SK-N-SH treated with all-trans-retinoic acid at 6 μM for 48 hours (cell line): ENCODE measurements at regions not wholly inside any gene's neighbourhood (a gene's known extent, or its start where the extent isn't known, plus 50 kb on each side); places are given as distances from the start of the nearest gene placed in this dataset.

Experiments used
- ATAC-seq: fragments of 200-7000 bp; cut with Tn5 transposase; 3 replicates; pipeline ENCODE4 v1.9.1; 2020; ENCODE audit warnings: mild to moderate bottlenecking, moderate library complexity
- ARNTL ChIP-seq: fragments of 450-650 bp; formaldehyde crosslinking; IDR thresholded peaks from 2 replicates; pipeline ENCODE4 v1.5.0; 2020; ENCODE audit warnings: low read depth, mild to moderate bottlenecking, moderate library complexity, borderline replicate concordance
- BACH2 ChIP-seq: fragments of 250-450 bp; sonication (Bioruptor Pico); IDR thresholded peaks from 2 replicates; pipeline ENCODE4 v1.9.0; 2021; ENCODE audit warnings: mild to moderate bottlenecking, borderline replicate concordance
- CSDC2 ChIP-seq: fragments of 250-450 bp; sonication (Bioruptor Pico); IDR thresholded peaks from 2 replicates; pipeline ENCODE4 v1.5.0; 2020; ENCODE audit warnings: mild to moderate bottlenecking, moderate library complexity
- ESRRG ChIP-seq: fragments of 250-450 bp; sonication (Bioruptor Pico); IDR thresholded peaks from 2 replicates; pipeline ENCODE4 v1.6.1; 2021; ENCODE audit warnings: mild to moderate bottlenecking
- GLIS3 ChIP-seq: fragments of 250-450 bp; sonication (Bioruptor Pico); IDR thresholded peaks from 2 replicates; pipeline ENCODE4 v1.5.0; 2020; ENCODE audit warnings: mild to moderate bottlenecking, moderate library complexity
- ISL1 ChIP-seq: fragments of 250-450 bp; sonication (Bioruptor Pico); IDR thresholded peaks from 2 replicates; pipeline ENCODE4 v2.1.2; 2022; ENCODE audit warnings: mild to moderate bottlenecking, moderate library complexity
- OSR1 ChIP-seq: fragments of 250-450 bp; sonication (Bioruptor Pico); IDR thresholded peaks from 2 replicates; pipeline ENCODE4 v1.8.0; 2022; ENCODE audit warnings: moderate library complexity, mild to moderate bottlenecking, inconsistent platforms
- PPARA ChIP-seq: fragments of 250-450 bp; sonication (Bioruptor Pico); IDR thresholded peaks from 2 replicates; pipeline ENCODE4 v1.5.0; 2020; ENCODE audit warnings: mild to moderate bottlenecking, borderline replicate concordance
- RARB ChIP-seq: fragments of 250-450 bp; sonication (Bioruptor Pico); IDR thresholded peaks from 2 replicates; pipeline ENCODE4 v1.8.0; 2021; ENCODE audit warnings: mild to moderate bottlenecking, moderate library complexity
- TOX ChIP-seq: fragments of 250-450 bp; sonication (Bioruptor Pico); IDR thresholded peaks from 2 replicates; pipeline ENCODE4 v1.8.0; 2021; ENCODE audit warnings: mild to moderate bottlenecking, moderate library complexity, borderline replicate concordance
- ZC3H10 ChIP-seq: fragments of 250-450 bp; sonication (Bioruptor Pico); IDR thresholded peaks from 2 replicates; pipeline ENCODE4 v1.5.1; 2021; ENCODE audit warnings: mild to moderate bottlenecking, moderate library complexity
- ZFP3 ChIP-seq: fragments of 250-450 bp; sonication (Bioruptor Pico); IDR thresholded peaks from 2 replicates; pipeline ENCODE4 v1.5.0; 2020; ENCODE audit warnings: mild to moderate bottlenecking, moderate library complexity
- ZFP30 ChIP-seq: fragments of 450-650 bp; formaldehyde crosslinking; IDR thresholded peaks from 2 replicates; pipeline ENCODE4 v1.5.0; 2022; ENCODE audit warnings: mild to moderate bottlenecking, moderate library complexity
- ZNF565 ChIP-seq: fragments of 450-650 bp; formaldehyde crosslinking; conservative IDR thresholded peaks from 2 replicates; pipeline ENCODE4 v1.5.0; 2020; ENCODE audit warnings: low read depth, mild to moderate bottlenecking, moderate library complexity
- ZNF70 ChIP-seq: fragments of 450-650 bp; formaldehyde crosslinking; IDR thresholded peaks from 2 replicates; pipeline ENCODE4 v1.5.0; 2020; ENCODE audit warnings: mild to moderate bottlenecking, moderate library complexity
- ZNF8 ChIP-seq: fragments of 450-650 bp; formaldehyde crosslinking; IDR thresholded peaks from 2 replicates; pipeline ENCODE4 v1.5.0; 2020; ENCODE audit warnings: mild to moderate bottlenecking, moderate library complexity
- TF ChIP-seq, protein P1 (sequence below): fragments of 250-450 bp; sonication (Bioruptor Pico); IDR thresholded peaks from 2 replicates; pipeline ENCODE4 v1.8.0; 2020; ENCODE audit warnings: mild to moderate bottlenecking, moderate library complexity, borderline replicate concordance
- TF ChIP-seq, protein P2 (sequence below): fragments of 250-450 bp; sonication (Bioruptor Pico); IDR thresholded peaks from 2 replicates; pipeline ENCODE4 v1.5.1; 2021; ENCODE audit warnings: mild to moderate bottlenecking, moderate library complexity
- TF ChIP-seq, protein P3 (sequence below): fragments of 250-450 bp; sonication (Bioruptor Pico); IDR thresholded peaks from 2 replicates; pipeline ENCODE4 v1.5.1; 2020; ENCODE audit warnings: low read depth, mild to moderate bottlenecking, moderate library complexity
- TF ChIP-seq, protein P4 (sequence below): fragments of 250-450 bp; sonication (Bioruptor Pico); IDR thresholded peaks from 2 replicates; pipeline ENCODE4 v1.5.0; 2020; ENCODE audit warnings: mild to moderate bottlenecking, moderate library complexity
- TF ChIP-seq, protein P5 (sequence below): fragments of 250-450 bp; sonication (Bioruptor Pico); IDR thresholded peaks from 2 replicates; pipeline ENCODE4 v1.8.0; 2021; ENCODE audit warnings: low read depth, mild to moderate bottlenecking, moderate library complexity, borderline replicate concordance

DNA sequence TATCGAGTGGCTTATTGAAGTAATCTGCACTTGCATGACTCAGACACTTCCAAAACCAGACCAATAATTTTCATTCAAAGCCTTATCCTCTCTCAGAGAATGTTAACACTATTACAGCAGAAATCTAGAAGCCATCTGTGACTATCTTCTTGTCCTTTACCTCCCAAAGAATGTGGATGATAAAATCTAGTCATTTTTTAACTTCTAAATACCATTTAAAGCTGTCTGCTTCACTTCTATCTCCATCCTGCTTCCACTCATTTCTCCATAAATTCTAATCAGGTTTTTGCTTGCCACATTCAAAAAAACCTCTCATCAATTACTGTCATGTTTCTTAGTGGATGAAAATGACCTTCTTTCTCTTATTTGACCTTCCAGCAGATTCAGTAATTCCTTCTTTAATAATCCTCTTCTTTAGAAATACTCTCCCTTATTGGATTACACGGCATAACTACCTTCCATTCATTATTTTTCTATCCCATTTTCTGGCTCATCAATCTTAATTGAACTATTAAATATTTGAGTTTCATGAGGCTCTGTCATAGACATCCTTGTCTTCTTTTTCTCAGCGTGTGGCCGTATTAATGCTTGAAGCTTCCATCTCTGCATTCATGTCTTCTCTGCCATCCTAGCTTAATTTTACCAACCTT is 1999.4 kb downstream of the MRPL39 start:
- TF ChIP-seq ZFP3 (CRISPR knock-in tag) (peak; percentile 65; the same call in 1 of the 2 replicates), TOX (no peak), GLIS3 (CRISPR knock-in tag) (peak; percentile 87), ZNF8 (no peak), ESRRG (CRISPR knock-in tag) (no peak), BACH2 (no peak), ISL1 (peak; percentile 97)
- TF ChIP-seq, protein P1, sequence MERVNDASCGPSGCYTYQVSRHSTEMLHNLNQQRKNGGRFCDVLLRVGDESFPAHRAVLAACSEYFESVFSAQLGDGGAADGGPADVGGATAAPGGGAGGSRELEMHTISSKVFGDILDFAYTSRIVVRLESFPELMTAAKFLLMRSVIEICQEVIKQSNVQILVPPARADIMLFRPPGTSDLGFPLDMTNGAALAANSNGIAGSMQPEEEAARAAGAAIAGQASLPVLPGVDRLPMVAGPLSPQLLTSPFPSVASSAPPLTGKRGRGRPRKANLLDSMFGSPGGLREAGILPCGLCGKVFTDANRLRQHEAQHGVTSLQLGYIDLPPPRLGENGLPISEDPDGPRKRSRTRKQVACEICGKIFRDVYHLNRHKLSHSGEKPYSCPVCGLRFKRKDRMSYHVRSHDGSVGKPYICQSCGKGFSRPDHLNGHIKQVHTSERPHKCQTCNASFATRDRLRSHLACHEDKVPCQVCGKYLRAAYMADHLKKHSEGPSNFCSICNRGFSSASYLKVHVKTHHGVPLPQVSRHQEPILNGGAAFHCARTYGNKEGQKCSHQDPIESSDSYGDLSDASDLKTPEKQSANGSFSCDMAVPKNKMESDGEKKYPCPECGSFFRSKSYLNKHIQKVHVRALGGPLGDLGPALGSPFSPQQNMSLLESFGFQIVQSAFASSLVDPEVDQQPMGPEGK, result peak; percentile 54; the same call in 1 of the 2 replicates
- TF ChIP-seq, protein P2, sequence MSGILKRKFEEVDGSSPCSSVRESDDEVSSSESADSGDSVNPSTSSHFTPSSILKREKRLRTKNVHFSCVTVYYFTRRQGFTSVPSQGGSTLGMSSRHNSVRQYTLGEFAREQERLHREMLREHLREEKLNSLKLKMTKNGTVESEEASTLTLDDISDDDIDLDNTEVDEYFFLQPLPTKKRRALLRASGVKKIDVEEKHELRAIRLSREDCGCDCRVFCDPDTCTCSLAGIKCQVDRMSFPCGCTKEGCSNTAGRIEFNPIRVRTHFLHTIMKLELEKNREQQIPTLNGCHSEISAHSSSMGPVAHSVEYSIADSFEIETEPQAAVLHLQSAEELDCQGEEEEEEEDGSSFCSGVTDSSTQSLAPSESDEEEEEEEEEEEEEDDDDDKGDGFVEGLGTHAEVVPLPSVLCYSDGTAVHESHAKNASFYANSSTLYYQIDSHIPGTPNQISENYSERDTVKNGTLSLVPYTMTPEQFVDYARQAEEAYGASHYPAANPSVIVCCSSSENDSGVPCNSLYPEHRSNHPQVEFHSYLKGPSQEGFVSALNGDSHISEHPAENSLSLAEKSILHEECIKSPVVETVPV, result peak; percentile 46; the same call in 1 of the 2 replicates
- TF ChIP-seq, protein P3, sequence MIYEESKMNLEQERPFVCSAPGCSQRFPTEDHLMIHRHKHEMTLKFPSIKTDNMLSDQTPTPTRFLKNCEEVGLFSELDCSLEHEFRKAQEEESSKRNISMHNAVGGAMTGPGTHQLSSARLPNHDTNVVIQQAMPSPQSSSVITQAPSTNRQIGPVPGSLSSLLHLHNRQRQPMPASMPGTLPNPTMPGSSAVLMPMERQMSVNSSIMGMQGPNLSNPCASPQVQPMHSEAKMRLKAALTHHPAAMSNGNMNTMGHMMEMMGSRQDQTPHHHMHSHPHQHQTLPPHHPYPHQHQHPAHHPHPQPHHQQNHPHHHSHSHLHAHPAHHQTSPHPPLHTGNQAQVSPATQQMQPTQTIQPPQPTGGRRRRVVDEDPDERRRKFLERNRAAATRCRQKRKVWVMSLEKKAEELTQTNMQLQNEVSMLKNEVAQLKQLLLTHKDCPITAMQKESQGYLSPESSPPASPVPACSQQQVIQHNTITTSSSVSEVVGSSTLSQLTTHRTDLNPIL (CRISPR knock-in tag), result peak; percentile 76
- TF ChIP-seq, protein P4, sequence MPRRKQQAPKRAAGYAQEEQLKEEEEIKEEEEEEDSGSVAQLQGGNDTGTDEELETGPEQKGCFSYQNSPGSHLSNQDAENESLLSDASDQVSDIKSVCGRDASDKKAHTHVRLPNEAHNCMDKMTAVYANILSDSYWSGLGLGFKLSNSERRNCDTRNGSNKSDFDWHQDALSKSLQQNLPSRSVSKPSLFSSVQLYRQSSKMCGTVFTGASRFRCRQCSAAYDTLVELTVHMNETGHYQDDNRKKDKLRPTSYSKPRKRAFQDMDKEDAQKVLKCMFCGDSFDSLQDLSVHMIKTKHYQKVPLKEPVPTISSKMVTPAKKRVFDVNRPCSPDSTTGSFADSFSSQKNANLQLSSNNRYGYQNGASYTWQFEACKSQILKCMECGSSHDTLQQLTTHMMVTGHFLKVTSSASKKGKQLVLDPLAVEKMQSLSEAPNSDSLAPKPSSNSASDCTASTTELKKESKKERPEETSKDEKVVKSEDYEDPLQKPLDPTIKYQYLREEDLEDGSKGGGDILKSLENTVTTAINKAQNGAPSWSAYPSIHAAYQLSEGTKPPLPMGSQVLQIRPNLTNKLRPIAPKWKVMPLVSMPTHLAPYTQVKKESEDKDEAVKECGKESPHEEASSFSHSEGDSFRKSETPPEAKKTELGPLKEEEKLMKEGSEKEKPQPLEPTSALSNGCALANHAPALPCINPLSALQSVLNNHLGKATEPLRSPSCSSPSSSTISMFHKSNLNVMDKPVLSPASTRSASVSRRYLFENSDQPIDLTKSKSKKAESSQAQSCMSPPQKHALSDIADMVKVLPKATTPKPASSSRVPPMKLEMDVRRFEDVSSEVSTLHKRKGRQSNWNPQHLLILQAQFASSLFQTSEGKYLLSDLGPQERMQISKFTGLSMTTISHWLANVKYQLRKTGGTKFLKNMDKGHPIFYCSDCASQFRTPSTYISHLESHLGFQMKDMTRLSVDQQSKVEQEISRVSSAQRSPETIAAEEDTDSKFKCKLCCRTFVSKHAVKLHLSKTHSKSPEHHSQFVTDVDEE (CRISPR knock-in tag), result peak; percentile 18; the same call in 1 of the 2 replicates
- TF ChIP-seq, all 23 proteins: peak for 7

DNA sequence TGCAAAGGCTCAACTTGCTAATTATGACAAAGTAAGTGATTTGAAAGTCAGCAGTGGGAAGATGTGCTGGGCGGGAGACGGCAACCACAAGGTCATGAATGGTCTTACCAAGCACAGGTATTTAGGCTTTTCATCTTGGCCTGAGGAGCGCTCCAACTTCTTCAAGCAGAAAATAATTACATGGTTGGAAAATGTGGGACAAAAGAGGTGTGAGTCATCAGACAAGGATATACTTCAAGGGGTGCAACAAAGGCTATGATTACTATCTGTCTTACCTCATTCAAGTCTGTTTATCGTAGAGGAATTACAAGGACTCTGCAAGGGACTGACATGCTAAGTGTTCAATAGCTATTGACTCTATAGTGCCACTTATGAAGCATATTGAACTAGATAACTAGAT is 2005.7 kb downstream of the MRPL39 start:
- TF ChIP-seq, protein P5, sequence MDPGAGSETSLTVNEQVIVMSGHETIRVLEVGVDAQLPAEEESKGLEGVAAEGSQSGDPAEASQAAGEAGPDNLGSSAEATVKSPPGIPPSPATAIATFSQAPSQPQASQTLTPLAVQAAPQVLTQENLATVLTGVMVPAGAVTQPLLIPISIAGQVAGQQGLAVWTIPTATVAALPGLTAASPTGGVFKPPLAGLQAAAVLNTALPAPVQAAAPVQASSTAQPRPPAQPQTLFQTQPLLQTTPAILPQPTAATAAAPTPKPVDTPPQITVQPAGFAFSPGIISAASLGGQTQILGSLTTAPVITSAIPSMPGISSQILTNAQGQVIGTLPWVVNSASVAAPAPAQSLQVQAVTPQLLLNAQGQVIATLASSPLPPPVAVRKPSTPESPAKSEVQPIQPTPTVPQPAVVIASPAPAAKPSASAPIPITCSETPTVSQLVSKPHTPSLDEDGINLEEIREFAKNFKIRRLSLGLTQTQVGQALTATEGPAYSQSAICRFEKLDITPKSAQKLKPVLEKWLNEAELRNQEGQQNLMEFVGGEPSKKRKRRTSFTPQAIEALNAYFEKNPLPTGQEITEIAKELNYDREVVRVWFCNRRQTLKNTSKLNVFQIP (CRISPR knock-in tag), result no peak
- TF ChIP-seq CSDC2 (CRISPR knock-in tag) (no peak), ZFP30 (CRISPR knock-in tag) (no peak), PPARA (CRISPR knock-in tag) (no peak), ISL1 (no peak), BACH2 (no peak), ZNF70 (CRISPR knock-in tag) (no peak)
- TF ChIP-seq, protein P2, result no peak
- TF ChIP-seq, all 23 proteins: peak for 0
- ATAC-seq, result no peak

More for the DNA sequence above, 1999.4 kb downstream of the MRPL39 start:
- no peak for ATAC-seq

DNA sequence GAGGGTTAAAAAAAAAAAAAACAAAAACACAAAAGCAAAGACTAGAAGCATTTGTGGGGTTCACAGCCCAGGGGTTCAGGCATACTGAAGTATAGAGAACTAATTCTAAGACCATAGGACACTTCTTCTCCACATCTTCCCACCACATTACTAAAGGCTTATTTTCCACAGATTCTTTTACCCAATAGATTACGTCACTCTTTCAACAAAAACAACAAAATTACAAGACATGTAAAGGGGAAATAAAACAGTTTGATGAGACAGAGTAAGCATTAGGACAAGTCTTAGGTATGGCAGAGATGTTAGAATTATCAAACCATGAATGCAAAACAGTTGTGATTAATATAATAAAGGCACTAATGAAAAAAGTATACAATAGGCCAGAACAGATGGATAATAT is 2013.7 kb downstream of the MRPL39 start:
- TF ChIP-seq, protein P1, result no peak
- TF ChIP-seq ZC3H10 (no peak), ZFP3 (CRISPR knock-in tag) (no peak), ESRRG (CRISPR knock-in tag) (no peak), ZNF565 (CRISPR knock-in tag) (no peak), ZNF70 (CRISPR knock-in tag) (no peak), TOX (no peak), OSR1 (CRISPR knock-in tag) (no peak), RARB (no peak), BACH2 (no peak), GLIS3 (CRISPR knock-in tag) (no peak), ZFP30 (CRISPR knock-in tag) (no peak), ARNTL (CRISPR knock-in tag) (no peak), ZNF8 (no peak)
- TF ChIP-seq, protein P3 (CRISPR knock-in tag), result no peak
- ATAC-seq, result no peak
